Esophagus muscularis mucosa (tissue), 3 donors: ENCODE measurements at regions not wholly inside any gene's neighbourhood (a gene's known extent, or its start where the extent isn't known, plus 50 kb on each side); places are given as distances from the start of the nearest gene placed in this dataset.

Source experiments
- CTCF ChIP-seq, 3 experiments: fragments of 200-600 bp in 2 of 3; fragments of 450-650 bp in 1 of 3; sonication (generic) in 2 of 3; IDR thresholded peaks; one replicate each; pipeline ENCODE4 v1.5.1; 2017 to 2019; ENCODE audit warnings: antibody characterized with exemption in 3 of 3, mild to moderate bottlenecking in 2 of 3, moderate library complexity in 1 of 3
- POLR2A ChIP-seq: fragments of 450-650 bp; IDR thresholded peaks from one replicate; pipeline ENCODE4 v1.6.1; 2017; ENCODE audit warnings: antibody characterized with exemption, moderate library complexity, mild to moderate bottlenecking, low read depth
- POLR2AphosphoS5 ChIP-seq, 2 donors: sonication (generic); formaldehyde crosslinking; IDR thresholded peaks; one replicate each; pipeline ENCODE4 v1.6.1; 2017; ENCODE audit warnings: antibody characterized with exemption in 2 of 2

- no peak for TF ChIP-seq CTCF (IDR thresholded peaks at IDR 0.05)
- no peak for TF ChIP-seq POLR2A
- TF ChIP-seq POLR2AphosphoS5 (IDR thresholded peaks at IDR 0.05) = no peak
Observed at GRCh38 chr20:22322513-22322912, 261.9 kb downstream of the FOXA2 start.
